Skeletal muscle satellite cell (primary cell): ENCODE measurements at regions not wholly inside any gene's neighbourhood (a gene's known extent, or its start where the extent isn't known, plus 50 kb on each side); places are given as distances from the start of the nearest gene placed in this dataset.
A peak's percentile ranks its signal among the peaks of the same experiment; 100 is the strongest.
"Not testable (repeated sequence)": the region's sequence is repeated elsewhere in the genome, so short reads cannot be mapped to it uniquely, and the experiment has no call there.

Source experiments
- H3K27me3 ChIP-seq: 2 replicates; pipeline ENCODE4 v1.7.0; 2013; ENCODE audit warnings: low read length; ENCODE audit not compliant: control insufficient read depth, insufficient read depth
- H3K36me3 ChIP-seq: 2 replicates; pipeline ENCODE4 v1.7.0; 2013; ENCODE audit warnings: mild to moderate bottlenecking, control low read depth, low read length; ENCODE audit not compliant: insufficient read depth
- H3K4me1 ChIP-seq: 2 replicates; pipeline ENCODE4 v1.7.0; 2013; ENCODE audit warnings: low read length; ENCODE audit not compliant: control insufficient read depth, insufficient read depth
- H3K4me2 ChIP-seq: 2 replicates; pipeline ENCODE4 v1.7.0; 2013; ENCODE audit warnings: mild to moderate bottlenecking, low read length
- H3K4me3 ChIP-seq: 2 replicates; pipeline ENCODE4 v1.7.0; 2013; ENCODE audit warnings: low read length
- H3K9ac ChIP-seq: 2 replicates; pipeline ENCODE4 v1.7.0; 2013; ENCODE audit warnings: mild to moderate bottlenecking, low read depth, low read length, moderate library complexity
- H3K9me3 ChIP-seq: replicated peaks from 2 replicates; pipeline ENCODE4 v1.7.0; 2013; ENCODE audit warnings: mild to moderate bottlenecking, control low read depth, low read length

GRCh38 chr11:80958987-80959386 is 1518.2 kb upstream of the TENM4 start:
- Histone ChIP-seq H3K9me3 (no peaks in the 10 kb centered on the region), H3K4me2 (no peak overlapping the region), H3K4me1 (peaks cover 14% of the 10 kb centered on the region), H3K9ac (no peak overlapping the region), H3K4me3 (no peak overlapping the region), H3K36me3 (no peaks in the 10 kb centered on the region), H3K27me3 (no peaks in the 10 kb centered on the region)

- H3K9me3 ChIP-seq = no peaks in the 10 kb centered on the region
- H3K4me2 ChIP-seq = peak overlapping the region; percentile 22
- H3K4me3 ChIP-seq = no peak overlapping the region
- H3K9ac ChIP-seq = peak overlapping the region; percentile 36
- H3K27me3 ChIP-seq = no peaks in the 10 kb centered on the region
- H3K36me3 ChIP-seq = no peaks in the 10 kb centered on the region
- peaks cover 14% of the 10 kb centered on the region for H3K4me1 ChIP-seq
These were observed 1517.5 kb upstream of the TENM4 start for GRCh38 chr11:80958361-80958760.

GRCh38 chr11:80955588-80955987 is 1514.8 kb upstream of the TENM4 start:
- no peaks in the 10 kb centered on the region for H3K9me3 ChIP-seq
- H3K9ac ChIP-seq = no peak overlapping the region
- H3K4me3 ChIP-seq = no peak overlapping the region
- H3K36me3 ChIP-seq = no peaks in the 10 kb centered on the region
- no peaks in the 10 kb centered on the region for H3K27me3 ChIP-seq
- H3K4me2 ChIP-seq = no peak overlapping the region
- H3K4me1 ChIP-seq = peaks cover 14% of the 10 kb centered on the region

- no peaks in the 10 kb centered on the region for H3K27me3 ChIP-seq
- H3K36me3 ChIP-seq = no peaks in the 10 kb centered on the region
- H3K4me3 ChIP-seq = no peak overlapping the region
- no peaks in the 10 kb centered on the region for H3K9me3 ChIP-seq
- no peaks in the 10 kb centered on the region for H3K4me1 ChIP-seq
- H3K9ac ChIP-seq = no peak overlapping the region
- no peak overlapping the region for H3K4me2 ChIP-seq
These were observed 1508.0 kb upstream of the TENM4 start for GRCh38 chr11:80948781-80949180.

GRCh38 chr11:80944758-80945157 is 1503.9 kb upstream of the TENM4 start:
- Histone ChIP-seq H3K4me3 (no peak overlapping the region), H3K27me3 (no peaks in the 10 kb centered on the region), H3K9ac (no peak overlapping the region), H3K9me3 (no peaks in the 10 kb centered on the region), H3K4me2 (no peak overlapping the region), H3K36me3 (no peaks in the 10 kb centered on the region), H3K4me1 (no peaks in the 10 kb centered on the region)

GRCh38 chr11:80943226-80943625 is 1502.4 kb upstream of the TENM4 start:
- no peaks in the 10 kb centered on the region for H3K36me3 ChIP-seq
- H3K9ac ChIP-seq = no peak overlapping the region
- H3K4me1 ChIP-seq = no peaks in the 10 kb centered on the region
- H3K27me3 ChIP-seq = no peaks in the 10 kb centered on the region
- H3K4me3 ChIP-seq = no peak overlapping the region
- no peak overlapping the region for H3K4me2 ChIP-seq
- H3K9me3 ChIP-seq = no peaks in the 10 kb centered on the region

GRCh38 chr11:80937842-80938241 is 1497.0 kb upstream of the TENM4 start:
- H3K9ac ChIP-seq = no peak overlapping the region
- H3K27me3 ChIP-seq = no peaks in the 10 kb centered on the region
- H3K4me3 ChIP-seq = no peak overlapping the region
- H3K36me3 ChIP-seq = no peaks in the 10 kb centered on the region
- no peak overlapping the region for H3K4me2 ChIP-seq
- no peaks in the 10 kb centered on the region for H3K4me1 ChIP-seq
- no peaks in the 10 kb centered on the region for H3K9me3 ChIP-seq

GRCh38 chr11:80930038-80930437 is 1489.2 kb upstream of the TENM4 start:
- Histone ChIP-seq H3K4me2 (no peak overlapping the region), H3K27me3 (no peaks in the 10 kb centered on the region), H3K4me1 (no peaks in the 10 kb centered on the region), H3K36me3 (no peaks in the 10 kb centered on the region), H3K4me3 (no peak overlapping the region), H3K9me3 (no peaks in the 10 kb centered on the region), H3K9ac (no peak overlapping the region)

GRCh38 chr11:80929031-80929805 is 1488.4 kb upstream of the TENM4 start:
- no peaks in the 10 kb centered on the region for H3K36me3 ChIP-seq
- H3K4me1 ChIP-seq = no peaks in the 10 kb centered on the region
- no peak overlapping the region for H3K9ac ChIP-seq
- no peaks in the 10 kb centered on the region for H3K9me3 ChIP-seq
- H3K4me2 ChIP-seq = no peak overlapping the region
- no peak overlapping the region for H3K4me3 ChIP-seq
- H3K27me3 ChIP-seq = no peaks in the 10 kb centered on the region

GRCh38 chr11:80925321-80925720 is 1484.5 kb upstream of the TENM4 start:
- no peaks in the 10 kb centered on the region for H3K9me3 ChIP-seq
- H3K4me1 ChIP-seq = no peaks in the 10 kb centered on the region

GRCh38 chr11:80921310-80921709 is 1480.5 kb upstream of the TENM4 start:
- not testable (repeated sequence) for H3K36me3 ChIP-seq, H3K9me3 ChIP-seq, H3K4me1 ChIP-seq, H3K4me2 ChIP-seq, H3K4me3 ChIP-seq, H3K9ac ChIP-seq, H3K27me3 ChIP-seq

More at GRCh38 chr11:80925321-80925720, 1484.5 kb upstream of the TENM4 start:
- Histone ChIP-seq H3K4me3 (no peak overlapping the region), H3K4me2 (no peak overlapping the region), H3K27me3 (no peaks in the 10 kb centered on the region), H3K36me3 (no peaks in the 10 kb centered on the region), H3K9ac (no peak overlapping the region)

- Histone ChIP-seq H3K9me3 (no peaks in the 10 kb centered on the region), H3K4me1 (no peaks in the 10 kb centered on the region), H3K4me2 (no peak overlapping the region), H3K36me3 (no peaks in the 10 kb centered on the region), H3K4me3 (no peak overlapping the region), H3K9ac (no peak overlapping the region), H3K27me3 (no peaks in the 10 kb centered on the region)
These were observed 1475.5 kb upstream of the TENM4 start for GRCh38 chr11:80916173-80916798.
